GM23248 (cell line): ENCODE measurements at regions not wholly inside any gene's neighbourhood (a gene's known extent, or its start where the extent isn't known, plus 50 kb on each side); places are given as distances from the start of the nearest gene placed in this dataset.

Experiments used
- EZH2 ChIP-seq: fragments of 200-600 bp; sonication (generic); IDR thresholded peaks from 2 replicates; pipeline ENCODE4 v1.6.1; 2018; ENCODE audit warnings: antibody characterized with exemption, mild to moderate bottlenecking; ENCODE audit not compliant: insufficient read depth, poor library complexity, severe bottlenecking
- EZH2phosphoT487 ChIP-seq: fragments of 200-600 bp; sonication (generic); IDR thresholded peaks from 2 replicates; pipeline ENCODE4 v1.6.1; 2018; ENCODE audit warnings: antibody characterized with exemption, moderate library complexity, mild to moderate bottlenecking, low read depth; ENCODE audit not compliant: insufficient read depth

DNA sequence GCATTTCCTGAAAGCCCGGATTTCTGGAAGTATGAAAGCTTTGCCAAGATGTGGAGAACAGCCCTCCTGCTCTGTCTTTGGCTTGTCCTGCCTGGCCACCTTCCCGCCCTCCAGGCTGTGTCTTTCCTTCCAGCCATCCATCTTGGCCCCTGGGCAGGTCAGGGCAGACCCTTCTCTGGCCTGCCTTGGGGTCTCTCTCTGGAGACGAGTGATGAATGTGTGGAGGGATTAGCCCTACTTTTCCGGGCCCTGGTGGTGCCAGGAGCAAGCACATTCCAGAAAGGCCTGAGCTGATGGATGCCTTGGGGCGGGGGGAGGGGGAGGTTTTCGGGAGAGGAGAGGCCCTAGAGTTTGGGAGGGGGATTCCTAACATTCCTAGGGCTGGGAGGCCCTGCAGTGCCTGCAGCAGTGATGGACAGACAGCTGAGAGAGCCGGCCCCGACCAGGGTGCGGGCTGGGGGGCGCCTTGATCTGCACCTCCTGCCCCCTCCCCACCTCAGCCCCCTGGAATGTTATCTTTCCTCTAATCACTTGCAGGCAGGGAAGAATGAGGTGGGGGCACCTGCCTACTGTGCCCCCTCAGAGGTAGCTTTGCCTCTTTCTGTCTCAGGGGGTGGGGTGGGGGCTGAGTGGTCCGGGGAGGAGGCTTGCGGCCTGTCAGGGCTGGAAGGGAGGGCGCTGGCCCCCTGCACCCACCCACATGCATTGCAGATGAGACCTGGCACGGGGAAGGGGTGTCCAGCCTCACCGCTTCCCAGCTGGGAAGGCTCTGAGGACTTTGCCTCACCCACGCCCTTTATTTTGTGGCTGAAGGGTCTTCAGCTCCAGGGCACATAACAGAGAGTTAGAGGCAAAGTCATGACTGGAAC lies 156.2 kb downstream of the DDX1 start:
- TF ChIP-seq EZH2 (no peak), EZH2phosphoT487 (no peak)
